Activated B cell treated with CpG ODN at 0.5 μM for 24 hours (primary cell): ENCODE measurements at regions not wholly inside any gene's neighbourhood (a gene's known extent, or its start where the extent isn't known, plus 50 kb on each side); places are given as distances from the start of the nearest gene placed in this dataset.

Experiments
- ATAC-seq: fragments of 200-7000 bp; cut with Tn5 transposase; one replicate; pipeline ENCODE4 v1.10.0; 2021; ENCODE audit warnings: low read depth, mild to moderate bottlenecking, moderate library complexity
- CTCF ChIA-PET: fragments of 350-600 bp; sonication (Branson Sonifier 250); formaldehyde crosslinking; loops from one replicate; lab custom pipeline; 2021; ENCODE audit warnings: antibody characterized with exemption; lab: Charles Lee
- POLR2A ChIA-PET: fragments of 350-600 bp; sonication (Branson Sonifier 250); formaldehyde crosslinking; loops from one replicate; lab custom pipeline; 2021; ENCODE audit warnings: antibody characterized with exemption; lab: Charles Lee
- DNase-seq: peaks from one replicate; pipeline ENCODE4 v3.0.0; 2022
- H3K27ac Mint-ChIP-seq: one replicate; pipeline ENCODE4 v1.8.0; 2020; ENCODE audit warnings: mixed read lengths
- H3K27me3 Mint-ChIP-seq: one replicate; pipeline ENCODE4 v1.8.0; 2021; ENCODE audit warnings: mixed read lengths
- H3K36me3 Mint-ChIP-seq: one replicate; pipeline ENCODE4 v1.8.0; 2021; ENCODE audit warnings: low read depth, mixed read lengths
- H3K4me1 Mint-ChIP-seq: one replicate; pipeline ENCODE4 v1.8.0; 2021; ENCODE audit warnings: mixed read lengths
- H3K4me3 Mint-ChIP-seq: one replicate; pipeline ENCODE4 v1.8.0; 2020; ENCODE audit warnings: mild to moderate bottlenecking, mixed read lengths
- H3K9me3 Mint-ChIP-seq: one replicate; pipeline ENCODE4 v1.8.0; 2020; ENCODE audit warnings: mixed read lengths
- CTCF ChIP-seq: fragments of 200-600 bp; IDR thresholded peaks from one replicate; pipeline ENCODE4 v1.8.0; 2022; ENCODE audit warnings: antibody characterized with exemption, mild to moderate bottlenecking
- intact Hi-C: fragments of 100-400 bp; cut with micrococcal nuclease; formaldehyde crosslinking; loops from one replicate; pipeline ENCODE4 v1.15.1; 2024

DNA sequence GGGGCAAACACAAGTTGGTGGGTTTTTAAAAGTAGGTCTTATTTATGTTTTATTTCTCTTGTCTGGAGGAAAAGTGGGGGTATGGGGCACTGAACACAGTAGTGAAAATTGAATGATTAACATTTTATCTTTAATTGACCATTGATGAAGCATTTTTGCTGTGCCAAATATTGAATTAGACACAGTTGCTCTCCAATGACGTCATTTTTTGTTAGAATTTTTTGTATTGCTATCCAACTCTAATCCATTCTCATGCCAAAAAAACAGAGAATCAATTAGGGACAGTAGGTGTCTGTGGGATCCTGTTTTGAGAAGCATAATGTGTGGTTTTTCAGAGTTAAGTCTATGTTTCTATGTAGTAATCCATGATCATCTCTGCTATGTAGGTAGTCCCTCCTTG is 1032.8 kb downstream of the STPG2 start:
- no peak for TF ChIP-seq CTCF
- no peak for DNase-seq
- no peak for ATAC-seq
- Mint-ChIP-seq H3K9me3 (no peaks in the 10 kb centered on the region), H3K36me3 (no peaks in the 10 kb centered on the region), H3K27ac (no peak overlapping the region), H3K4me3 (no peak overlapping the region), H3K4me1 (no peaks in the 10 kb centered on the region), H3K27me3 (no peaks in the 10 kb centered on the region)
- POLR2A ChIA-PET: no interaction called here
- intact Hi-C loops: no loop called here
- CTCF ChIA-PET: no interaction called here

DNA sequence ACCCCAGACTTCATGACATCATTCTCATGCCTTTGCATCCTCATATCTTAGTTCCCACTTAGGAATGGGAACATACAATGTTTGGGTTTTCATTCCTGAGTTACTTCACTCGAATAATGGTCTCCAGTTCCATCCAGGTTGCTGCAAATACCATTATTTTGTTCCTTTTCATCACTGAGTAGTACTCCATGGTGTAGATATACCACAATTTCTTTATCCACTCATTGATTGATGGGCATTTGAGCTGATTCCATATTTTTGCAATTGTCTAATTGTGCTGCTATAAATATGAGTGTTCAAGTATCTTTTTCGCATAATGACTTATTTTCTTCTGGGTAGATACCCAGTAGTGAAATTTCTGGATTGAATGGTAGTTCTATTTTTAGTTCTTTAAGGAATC is 1026.8 kb downstream of the STPG2 start:
- Mint-ChIP-seq H3K9me3 (peaks cover 7% of the 10 kb centered on the region), H3K27me3 (no peaks in the 10 kb centered on the region), H3K36me3 (no peaks in the 10 kb centered on the region), H3K27ac (no peak overlapping the region), H3K4me1 (no peaks in the 10 kb centered on the region), H3K4me3 (no peak overlapping the region)
- intact Hi-C loops: no loop called here
- no peak for TF ChIP-seq CTCF
- ATAC-seq (no peak), DNase-seq (no peak)
- POLR2A ChIA-PET: no interaction called here
- CTCF ChIA-PET: no interaction called here

DNA sequence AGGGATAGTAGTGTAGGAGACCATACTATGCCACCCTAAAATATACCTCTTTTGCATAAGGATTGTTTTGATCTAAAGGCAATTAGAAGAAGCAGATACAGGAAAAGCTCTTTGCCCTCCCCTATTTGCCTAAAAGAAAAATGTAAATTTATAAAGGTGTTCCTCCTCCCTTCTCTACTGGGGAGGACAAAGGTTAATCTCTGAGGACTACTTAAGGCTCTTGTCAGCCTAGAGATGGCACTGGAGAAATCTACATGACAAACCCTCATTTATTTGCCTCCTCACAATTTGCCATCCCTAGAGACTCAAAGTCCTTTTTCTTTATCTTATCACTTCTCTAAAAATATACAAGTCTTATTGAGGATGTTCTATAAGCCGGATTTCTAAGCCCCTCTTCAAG is 1021.8 kb downstream of the STPG2 start:
- peaks cover 11% of the 10 kb centered on the region for H3K9me3 Mint-ChIP-seq
- H3K4me3 Mint-ChIP-seq: no peak overlapping the region
- H3K4me1 Mint-ChIP-seq: no peaks in the 10 kb centered on the region
- intact Hi-C loops: no loop called here
- H3K36me3 Mint-ChIP-seq: no peaks in the 10 kb centered on the region
- CTCF ChIA-PET: no interaction called here
- POLR2A ChIA-PET: no interaction called here
- no peak for TF ChIP-seq CTCF
- H3K27ac Mint-ChIP-seq: no peak overlapping the region
- ATAC-seq (no peak), DNase-seq (no peak)
- H3K27me3 Mint-ChIP-seq: no peaks in the 10 kb centered on the region

GRCh38 chr4:97123573-97123972 is 1019.7 kb downstream of the STPG2 start:
- CTCF ChIA-PET: no interaction called here
- Mint-ChIP-seq H3K4me3 (no peak overlapping the region), H3K27ac (no peak overlapping the region), H3K27me3 (no peaks in the 10 kb centered on the region), H3K36me3 (no peaks in the 10 kb centered on the region), H3K9me3 (peaks cover 4% of the 10 kb centered on the region), H3K4me1 (no peaks in the 10 kb centered on the region)
- no peak for TF ChIP-seq CTCF
- DNase-seq: no peak
- intact Hi-C loops: no loop called here
- ATAC-seq: no peak
- POLR2A ChIA-PET: no interaction called here

GRCh38 chr4:97132435-97132834 is 1010.8 kb downstream of the STPG2 start:
- H3K9me3 Mint-ChIP-seq: peaks cover 6% of the 10 kb centered on the region
- no peaks in the 10 kb centered on the region for H3K27me3 Mint-ChIP-seq
- no peak overlapping the region for H3K4me3 Mint-ChIP-seq
- no peak overlapping the region for H3K27ac Mint-ChIP-seq
- DNase-seq: no peak
- POLR2A ChIA-PET: no interaction called here
- no peaks in the 10 kb centered on the region for H3K36me3 Mint-ChIP-seq
- no peaks in the 10 kb centered on the region for H3K4me1 Mint-ChIP-seq
- intact Hi-C loops: no loop called here
- no peak for TF ChIP-seq CTCF
- CTCF ChIA-PET: no interaction called here
- no peak for ATAC-seq
